CD14-positive monocyte (primary cell): ENCODE measurements at regions not wholly inside any gene's neighbourhood (a gene's known extent, or its start where the extent isn't known, plus 50 kb on each side); places are given as distances from the start of the nearest gene placed in this dataset.

Experiments
- DNase-seq, 3 donors: peaks; one replicate each; pipeline ENCODE4 v3.0.0-alpha.2; 2011 to 2022
- H2AFZ ChIP-seq: 2 replicates; pipeline ENCODE4 v1.6.0; 2012; ENCODE audit warnings: mild to moderate bottlenecking, low read depth, low read length, inconsistent platforms; ENCODE audit not compliant: insufficient read depth, poor library complexity, severe bottlenecking
- H3K27ac ChIP-seq, 2 donors: 1 replicate in 1 of 2; 2 replicates in 1 of 2; pipeline ENCODE4 v1.5.1; 2012 to 2013; ENCODE audit warnings: low read length in 2 of 2, control low read depth in 1 of 2, inconsistent platforms in 1 of 2, low read depth in 1 of 2, mild to moderate bottlenecking in 1 of 2
- H3K27me3 ChIP-seq, 2 donors: one replicate each; pipeline versions ENCODE4 v1.6.0 to v1.6.1; 2011 to 2013; ENCODE audit warnings: low read length in 2 of 2; ENCODE audit not compliant: control insufficient read depth in 2 of 2, insufficient read depth in 2 of 2
- H3K36me3 ChIP-seq, 2 donors: replicated peaks in 1 of 2; 1 replicate in 1 of 2; 2 replicates in 1 of 2; pipeline versions ENCODE4 v1.5.1 to v1.6.1; 2012 to 2013; ENCODE audit warnings: low read length in 2 of 2, control low read depth in 1 of 2, inconsistent platforms in 1 of 2, mild to moderate bottlenecking in 1 of 2; ENCODE audit not compliant: insufficient read depth in 2 of 2, control insufficient read depth in 1 of 2
- H3K4me1 ChIP-seq, 2 donors: 1 replicate in 1 of 2; 2 replicates in 1 of 2; pipeline versions ENCODE4 v1.5.1 to v1.6.1; 2012 to 2013; ENCODE audit warnings: low read length in 2 of 2, control low read depth in 1 of 2, inconsistent platforms in 1 of 2, mild to moderate bottlenecking in 1 of 2, moderate library complexity in 1 of 2; ENCODE audit not compliant: insufficient read depth in 2 of 2, control insufficient read depth in 1 of 2
- H3K4me2 ChIP-seq: replicated peaks from 2 replicates; pipeline ENCODE3; 2012; ENCODE audit warnings: low read length, moderate library complexity, mild to moderate bottlenecking; ENCODE audit not compliant: poor library complexity, severe bottlenecking; ENCODE audit errors: extremely low read depth
- H3K4me3 ChIP-seq, 3 experiments: fragments of 200-600 bp in 1 of 3; sonication (generic) in 1 of 3; replicated peaks in 1 of 3; 1 replicate in 2 of 3; 2 replicates in 1 of 3; pipeline ENCODE4 v1.5.1; 2011 to 2013; ENCODE audit warnings: low read length in 3 of 3, mild to moderate bottlenecking in 3 of 3, control low read depth in 2 of 3, low read depth in 2 of 3, inconsistent platforms in 1 of 3, moderate library complexity in 1 of 3
- H3K79me2 ChIP-seq: 2 replicates; pipeline ENCODE4 v1.6.0; 2012; ENCODE audit warnings: mild to moderate bottlenecking, control low read depth, inconsistent platforms, low read length, moderate library complexity; ENCODE audit not compliant: insufficient read depth
- H3K9ac ChIP-seq: 2 replicates; pipeline ENCODE4 v1.6.0; 2017; ENCODE audit warnings: low read length, mild to moderate bottlenecking; ENCODE audit not compliant: insufficient read depth, poor library complexity, severe bottlenecking
- H3K9me3 ChIP-seq, 2 donors: replicated peaks in 1 of 2; 1 replicate in 1 of 2; 2 replicates in 1 of 2; pipeline versions ENCODE4 v1.5.1 to v1.6.1; 2012 to 2013; ENCODE audit warnings: low read length in 2 of 2, control low read depth in 1 of 2; ENCODE audit not compliant: control insufficient read depth in 1 of 2, insufficient read depth in 1 of 2
- H4K20me1 ChIP-seq: 2 replicates; pipeline ENCODE4 v1.6.0; 2012; ENCODE audit warnings: mild to moderate bottlenecking, low read length, control low read depth, moderate library complexity; ENCODE audit not compliant: insufficient read depth
- H3K27ac Mint-ChIP-seq, 7 donors: one replicate each; pipeline ENCODE4 v1.8.0; 2020; ENCODE audit warnings: mild to moderate bottlenecking in 7 of 7, mixed read lengths in 7 of 7, moderate library complexity in 6 of 7, inconsistent platforms in 2 of 7
- H3K27me3 Mint-ChIP-seq, 3 donors: one replicate each; pipeline ENCODE4 v1.8.0; 2021 to 2022; ENCODE audit warnings: low read depth in 3 of 3, mild to moderate bottlenecking in 3 of 3, mixed read lengths in 3 of 3, moderate library complexity in 3 of 3, inconsistent platforms in 1 of 3
- H3K36me3 Mint-ChIP-seq, 2 donors: one replicate each; pipeline ENCODE4 v1.8.0; 2020; ENCODE audit warnings: mixed read lengths in 2 of 2, inconsistent platforms in 1 of 2, mild to moderate bottlenecking in 1 of 2
- H3K4me1 Mint-ChIP-seq: one replicate; pipeline ENCODE4 v1.8.0; 2020; ENCODE audit warnings: mild to moderate bottlenecking, mixed read lengths
- H3K4me3 Mint-ChIP-seq, 2 donors: one replicate each; pipeline ENCODE4 v1.8.0; 2020; ENCODE audit warnings: mild to moderate bottlenecking in 2 of 2, mixed read lengths in 2 of 2, moderate library complexity in 1 of 2
- H3K9me3 Mint-ChIP-seq, 7 donors: one replicate each; pipeline ENCODE4 v1.8.0; 2020 to 2022; ENCODE audit warnings: mixed read lengths in 7 of 7, mild to moderate bottlenecking in 6 of 7, moderate library complexity in 6 of 7, inconsistent platforms in 2 of 7
- WGBS: methylation state at CpG from one replicate; pipeline ENCODE4 v1.1.5; 2013; ENCODE audit warnings: missing lambda C conversion rate; ENCODE audit not compliant: insufficient coverage; 5-methylcytosine and 5-hydroxymethylcytosine counted together
- intact Hi-C, 2 donors: fragments of 100-400 bp; cut with micrococcal nuclease; formaldehyde crosslinking; loops; one replicate each; pipeline versions ENCODE4 v1.15.0 to v1.15.1; 2023
- TF ChIP-seq, protein P1 (sequence below): fragments of 200-600 bp; IDR thresholded peaks from one replicate; pipeline ENCODE4 v1.8.0; 2022; ENCODE audit warnings: antibody characterized with exemption, mild to moderate bottlenecking

- peaks cover 11% of the 10 kb centered on the region for H3K4me1 Mint-ChIP-seq
- peaks cover 0 to 3% (median 2%) of the 10 kb centered on the region in 3 donors for H3K27me3 Mint-ChIP-seq
- H3K4me1 ChIP-seq: peaks cover 6 to 9% of the 10 kb centered on the region in 2 donors
- no peak overlapping the region for H3K9ac ChIP-seq
- TF ChIP-seq, protein P1, sequence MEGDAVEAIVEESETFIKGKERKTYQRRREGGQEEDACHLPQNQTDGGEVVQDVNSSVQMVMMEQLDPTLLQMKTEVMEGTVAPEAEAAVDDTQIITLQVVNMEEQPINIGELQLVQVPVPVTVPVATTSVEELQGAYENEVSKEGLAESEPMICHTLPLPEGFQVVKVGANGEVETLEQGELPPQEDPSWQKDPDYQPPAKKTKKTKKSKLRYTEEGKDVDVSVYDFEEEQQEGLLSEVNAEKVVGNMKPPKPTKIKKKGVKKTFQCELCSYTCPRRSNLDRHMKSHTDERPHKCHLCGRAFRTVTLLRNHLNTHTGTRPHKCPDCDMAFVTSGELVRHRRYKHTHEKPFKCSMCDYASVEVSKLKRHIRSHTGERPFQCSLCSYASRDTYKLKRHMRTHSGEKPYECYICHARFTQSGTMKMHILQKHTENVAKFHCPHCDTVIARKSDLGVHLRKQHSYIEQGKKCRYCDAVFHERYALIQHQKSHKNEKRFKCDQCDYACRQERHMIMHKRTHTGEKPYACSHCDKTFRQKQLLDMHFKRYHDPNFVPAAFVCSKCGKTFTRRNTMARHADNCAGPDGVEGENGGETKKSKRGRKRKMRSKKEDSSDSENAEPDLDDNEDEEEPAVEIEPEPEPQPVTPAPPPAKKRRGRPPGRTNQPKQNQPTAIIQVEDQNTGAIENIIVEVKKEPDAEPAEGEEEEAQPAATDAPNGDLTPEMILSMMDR: no peak
- H3K79me2 ChIP-seq: no peaks in the 10 kb centered on the region
- no peaks in the 10 kb centered on the region for H3K9me3 ChIP-seq
- no peaks in the 10 kb centered on the region for H3K36me3 ChIP-seq
- H3K27ac Mint-ChIP-seq: no peak overlapping the region
- DNase-seq: no peak
- H3K9me3 Mint-ChIP-seq: no peaks in the 10 kb centered on the region
- no peak overlapping the region for H3K4me3 Mint-ChIP-seq
- H3K4me3 ChIP-seq: no peak overlapping the region
- no peak overlapping the region for H3K27ac ChIP-seq
- no peaks in the 10 kb centered on the region for H3K36me3 Mint-ChIP-seq
- H2AFZ ChIP-seq: no peak overlapping the region
- H3K27me3 ChIP-seq: no peaks in the 10 kb centered on the region
- no peak overlapping the region for H3K4me2 ChIP-seq
- H4K20me1 ChIP-seq: no peaks in the 10 kb centered on the region
- intact Hi-C loops: no loop called here
- no CpG with 5 or more reads among the region's 3 CpGs for WGBS
These were observed 571.6 kb upstream of the GJE1 start for GRCh38 chr6:141561154-141561553.

GRCh38 chr6:141552463-141552862 lies 580.3 kb upstream of the GJE1 start:
- H3K4me3 Mint-ChIP-seq: no peak overlapping the region
- intact Hi-C loops: no loop called here
- Histone ChIP-seq H3K79me2 (no peaks in the 10 kb centered on the region), H2AFZ (no peak overlapping the region), H3K36me3 (no peaks in the 10 kb centered on the region), H3K27me3 (no peaks in the 10 kb centered on the region), H4K20me1 (no peaks in the 10 kb centered on the region), H3K9ac (no peak overlapping the region), H3K4me1 (no peaks in the 10 kb centered on the region), H3K4me3 (no peak overlapping the region), H3K9me3 (peaks cover 0 to 3% of the 10 kb centered on the region in 2 donors), H3K27ac (no peak overlapping the region), H3K4me2 (no peak overlapping the region)
- H3K27me3 Mint-ChIP-seq: peaks cover 0 to 2% (median 0%) of the 10 kb centered on the region in 3 donors
- H3K36me3 Mint-ChIP-seq: no peaks in the 10 kb centered on the region
- WGBS: no CpG with 5 or more reads among the region's 1 CpG
- no peaks in the 10 kb centered on the region for H3K4me1 Mint-ChIP-seq
- TF ChIP-seq, protein P1: no peak
- no peak for DNase-seq
- no peak overlapping the region for H3K27ac Mint-ChIP-seq
- peaks cover 2 to 11% (median 7%) of the 10 kb centered on the region in 7 donors for H3K9me3 Mint-ChIP-seq
